ENCODE measurements at regions not wholly inside any gene's neighbourhood (a gene's known extent, or its start where the extent isn't known, plus 50 kb on each side); places are given as distances from the start of the nearest gene placed in this dataset.

DNA sequence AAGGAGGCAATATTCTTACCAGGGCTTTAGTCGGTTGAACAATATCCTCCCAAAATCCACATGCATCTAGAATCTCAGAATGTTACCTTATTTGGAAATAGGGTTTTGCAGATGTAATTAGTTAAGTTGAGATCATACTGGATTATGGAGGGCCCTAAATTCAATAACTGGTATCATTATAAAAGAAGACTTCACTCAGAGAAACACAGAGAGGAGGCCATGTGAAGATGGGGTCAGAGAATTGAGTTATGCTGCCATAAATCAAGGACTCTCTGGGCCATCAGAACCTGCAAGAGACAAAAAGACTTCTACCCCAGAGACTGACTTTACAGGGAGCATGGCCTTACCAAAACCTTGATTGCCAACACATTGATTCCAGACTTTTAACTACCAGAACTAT is 1611.1 kb downstream of the SLITRK5 start:
- no peak for TF ChIP-seq BRCA1 (IDR thresholded peaks at IDR 0.05)
- TF ChIP-seq BRCA1 (CRISPR knock-in tag; IDR thresholded peaks at IDR 0.05) = no peak
- no peak for TF ChIP-seq PATZ1 (CRISPR knock-in tag; IDR thresholded peaks at IDR 0.05; ENCODE audit: borderline replicate concordance)
- TF ChIP-seq, protein P1, sequence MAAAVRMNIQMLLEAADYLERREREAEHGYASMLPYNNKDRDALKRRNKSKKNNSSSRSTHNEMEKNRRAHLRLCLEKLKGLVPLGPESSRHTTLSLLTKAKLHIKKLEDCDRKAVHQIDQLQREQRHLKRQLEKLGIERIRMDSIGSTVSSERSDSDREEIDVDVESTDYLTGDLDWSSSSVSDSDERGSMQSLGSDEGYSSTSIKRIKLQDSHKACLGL (CRISPR knock-in tag; IDR thresholded peaks at IDR 0.05; ENCODE audit: borderline replicate concordance, poor library complexity, severe bottlenecking) = no peak
- TF ChIP-seq HOXB6 (CRISPR knock-in tag; IDR thresholded peaks at IDR 0.05; ENCODE audit: borderline replicate concordance) = no peak
- TF ChIP-seq ZNF274 (IDR thresholded peaks at IDR 0.05; ENCODE audit: borderline replicate concordance, low read depth, low read length) = no peak
- no peak for TF ChIP-seq ZNF740 (CRISPR knock-in tag; IDR thresholded peaks at IDR 0.05)
- TF ChIP-seq ZNF740 (tag; IDR thresholded peaks at IDR 0.05) = no peak

Measured in K562 (cell line).